ENCODE measurements at regions not wholly inside any gene's neighbourhood (a gene's known extent, or its start where the extent isn't known, plus 50 kb on each side); places are given as distances from the start of the nearest gene placed in this dataset.

- no peak for DNase-seq (ENCODE audit: low read depth, low spot score)
- no peak overlapping the region for H3K9ac ChIP-seq (replicated peaks; ENCODE audit: extremely low read depth, insufficient read depth, low read length)
- dilution Hi-C loops (cut with MboI; ENCODE audit: extremely low pct_ligation_motif_present, low sequenced_read_pairs): no loop called here
- TF ChIP-seq MAX (IDR thresholded peaks at IDR 0.05; ENCODE audit: insufficient read depth, insufficient read length) (no peak), MYC (IDR thresholded peaks at IDR 0.05; ENCODE audit: low read depth, low read length) (no peak), JUN (IDR thresholded peaks at IDR 0.05; ENCODE audit: borderline replicate concordance, insufficient read depth, insufficient read length, low read depth) (no peak), GATA2 (IDR thresholded peaks at IDR 0.05; ENCODE audit: insufficient read depth, insufficient read length, low read depth, low read length) (no peak), POLR2AphosphoS5 (IDR thresholded peaks at IDR 0.05; ENCODE audit: insufficient read depth, low read depth, low read length) (no peak), CTCF (IDR thresholded peaks at IDR 0.05; ENCODE audit: extremely low read depth in 1 of 2, insufficient read depth in 1 of 2, low read depth in 1 of 2, low read length in 2 of 2) (no peak), EZH2 (IDR thresholded peaks at IDR 0.05; ENCODE audit: borderline replicate concordance, low read depth, low read length, severe bottlenecking) (no peak), POLR2A (IDR thresholded peaks at IDR 0.05; ENCODE audit: low read depth, low read length) (no peak)
- H3K9me1 ChIP-seq (replicated peaks; ENCODE audit: control insufficient read depth, extremely low read depth, insufficient read depth, low read length): no peaks in the 10 kb centered on the region
- no peak overlapping the region for H2AFZ ChIP-seq (ENCODE audit: low read depth, low read length)
- no TSS peak for BruUV-seq (replicated peaks)
- no peak overlapping the region for H3K4me2 ChIP-seq (ENCODE audit: insufficient read depth, low read length)
- no peaks in the 10 kb centered on the region for H3K79me2 ChIP-seq (ENCODE audit: control insufficient read depth, insufficient read depth, low read length)
- H3K9me3 ChIP-seq (replicated peaks; ENCODE audit: control insufficient read depth, insufficient read depth, low read length): no peaks in the 10 kb centered on the region
- intact Hi-C loops (cut with micrococcal nuclease): no loop called here
- peaks cover 15% of the 10 kb centered on the region for H3K4me1 ChIP-seq (ENCODE audit: control insufficient read depth, extremely low read depth, insufficient read depth, low read length)
- no peak overlapping the region for H3K4me3 ChIP-seq (replicated peaks in 1 of 3; ENCODE audit: insufficient read depth in 1 of 3, low read depth in 1 of 3, low read length in 3 of 3)
- peak; percentile 50 for FAIRE-seq
- no peak overlapping the region for H3K27ac ChIP-seq (ENCODE audit: insufficient read depth, low read depth, low read length)
- ChIA-PET POLR2A (no interaction called here), CTCF (interaction anchor here (1.2 kb wide), 1 partner anchor 14 kb away, joined by 3 read pairs; no protein-coding TSS in a partner anchor)
- H3K27me3 ChIP-seq (ENCODE audit: control insufficient read depth in 2 of 2, insufficient read depth in 2 of 2, low read length in 2 of 2): no peaks in the 10 kb centered on the region
- H3K36me3 ChIP-seq (ENCODE audit: control insufficient read depth in 2 of 2, extremely low read depth in 1 of 2, insufficient read depth in 2 of 2, low read length in 2 of 2): no peaks in the 10 kb centered on the region
- H4K20me1 ChIP-seq (replicated peaks; ENCODE audit: control insufficient read depth, extremely low read depth, insufficient read depth, low read length): no peaks in the 10 kb centered on the region
Measured at GRCh38 chr2:150023044-150023443, 435.5 kb upstream of the MMADHC start.
